ENCODE measurements at regions not wholly inside any gene's neighbourhood (a gene's known extent, or its start where the extent isn't known, plus 50 kb on each side); places are given as distances from the start of the nearest gene placed in this dataset.
"Not testable (repeated sequence)": the region's sequence is repeated elsewhere in the genome, so short reads cannot be mapped to it uniquely, and the experiment has no call there.

DNA sequence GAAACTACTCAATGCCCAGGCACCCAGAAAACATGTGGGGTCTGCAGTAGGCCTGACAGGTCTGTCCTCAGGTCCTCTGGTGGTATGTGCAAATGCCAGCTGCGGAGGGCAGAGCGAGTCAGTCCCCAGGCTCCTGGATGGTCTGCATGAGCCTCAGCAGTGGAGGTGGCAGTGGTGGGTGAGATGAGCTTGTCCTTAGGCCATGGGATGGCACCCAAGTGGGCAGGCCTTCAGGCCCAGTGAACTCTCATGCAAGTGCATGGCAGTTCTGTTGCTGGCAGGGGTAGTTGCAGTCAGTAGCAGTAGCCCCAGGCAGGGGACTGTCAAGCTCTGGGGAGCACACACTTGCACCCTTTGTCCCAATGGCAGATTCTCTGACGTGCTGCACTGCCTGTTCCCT, 106.3 kb upstream of the ANXA10 start:
- Histone ChIP-seq H3K9me3 (ENCODE audit: low read length) (no peaks in the 10 kb centered on the region), H2AFZ (ENCODE audit: low read length) (no peak overlapping the region), H3K27ac (ENCODE audit: low read depth, low read length, poor library complexity, severe bottlenecking) (no peak overlapping the region), H3K79me2 (ENCODE audit: insufficient read depth, low read length) (no peaks in the 10 kb centered on the region), H3K4me3 (ENCODE audit: low read depth, low read length, poor library complexity, severe bottlenecking) (no peak overlapping the region), H3K9ac (ENCODE audit: low read length) (no peak overlapping the region), H3K4me1 (ENCODE audit: insufficient read depth, low read length, severe bottlenecking) (no peaks in the 10 kb centered on the region), H4K20me1 (ENCODE audit: insufficient read depth, low read length) (no peaks in the 10 kb centered on the region), H3F3A (ENCODE audit: insufficient read depth, low read length) (no peaks in the 10 kb centered on the region), H3K36me3 (ENCODE audit: insufficient read depth, low read length) (no peaks in the 10 kb centered on the region), H3K4me2 (ENCODE audit: low read length) (no peak overlapping the region), H3K9me2 (ENCODE audit: low read depth, low read length) (no peaks in the 10 kb centered on the region), H3K27me3 (ENCODE audit: insufficient read depth, low read length) (no peaks in the 10 kb centered on the region)
- TF ChIP-seq, protein P1, sequence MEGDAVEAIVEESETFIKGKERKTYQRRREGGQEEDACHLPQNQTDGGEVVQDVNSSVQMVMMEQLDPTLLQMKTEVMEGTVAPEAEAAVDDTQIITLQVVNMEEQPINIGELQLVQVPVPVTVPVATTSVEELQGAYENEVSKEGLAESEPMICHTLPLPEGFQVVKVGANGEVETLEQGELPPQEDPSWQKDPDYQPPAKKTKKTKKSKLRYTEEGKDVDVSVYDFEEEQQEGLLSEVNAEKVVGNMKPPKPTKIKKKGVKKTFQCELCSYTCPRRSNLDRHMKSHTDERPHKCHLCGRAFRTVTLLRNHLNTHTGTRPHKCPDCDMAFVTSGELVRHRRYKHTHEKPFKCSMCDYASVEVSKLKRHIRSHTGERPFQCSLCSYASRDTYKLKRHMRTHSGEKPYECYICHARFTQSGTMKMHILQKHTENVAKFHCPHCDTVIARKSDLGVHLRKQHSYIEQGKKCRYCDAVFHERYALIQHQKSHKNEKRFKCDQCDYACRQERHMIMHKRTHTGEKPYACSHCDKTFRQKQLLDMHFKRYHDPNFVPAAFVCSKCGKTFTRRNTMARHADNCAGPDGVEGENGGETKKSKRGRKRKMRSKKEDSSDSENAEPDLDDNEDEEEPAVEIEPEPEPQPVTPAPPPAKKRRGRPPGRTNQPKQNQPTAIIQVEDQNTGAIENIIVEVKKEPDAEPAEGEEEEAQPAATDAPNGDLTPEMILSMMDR (IDR thresholded peaks at IDR 0.05; ENCODE audit: low read length): no peak
- TF ChIP-seq EZH2 (IDR thresholded peaks at IDR 0.05; ENCODE audit: borderline replicate concordance, low read length): no peak

DNA sequence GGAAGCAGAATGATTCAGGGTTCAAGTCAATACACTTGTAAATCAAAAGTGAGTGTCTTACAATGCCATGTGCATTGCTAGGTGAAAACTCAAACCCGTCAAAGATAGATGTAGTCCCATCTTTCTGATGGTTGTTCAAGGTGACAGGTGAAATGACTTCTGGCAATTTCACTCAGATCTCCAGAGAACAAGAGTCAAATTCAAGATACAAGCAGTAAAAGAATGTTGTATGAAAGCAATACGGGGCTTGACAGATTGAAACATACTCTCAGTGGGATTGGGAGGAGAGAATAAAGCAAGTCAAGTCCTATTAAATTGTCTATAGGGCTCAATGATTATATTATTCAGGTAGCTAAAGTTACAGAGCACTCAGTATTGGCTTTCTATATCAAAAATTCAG, 105.1 kb upstream of the ANXA10 start:
- no peak overlapping the region for H3K4me3 ChIP-seq (ENCODE audit: low read depth, low read length, poor library complexity, severe bottlenecking)
- TF ChIP-seq, protein P1 (IDR thresholded peaks at IDR 0.05; ENCODE audit: low read length): no peak
- TF ChIP-seq EZH2 (IDR thresholded peaks at IDR 0.05; ENCODE audit: borderline replicate concordance, low read length): no peak
- no peak overlapping the region for H3K4me2 ChIP-seq (ENCODE audit: low read length)
- H2AFZ ChIP-seq (ENCODE audit: low read length): no peak overlapping the region
- no peaks in the 10 kb centered on the region for H3K9me2 ChIP-seq (ENCODE audit: low read depth, low read length)
- no peaks in the 10 kb centered on the region for H3F3A ChIP-seq (ENCODE audit: insufficient read depth, low read length)
- no peaks in the 10 kb centered on the region for H3K36me3 ChIP-seq (ENCODE audit: insufficient read depth, low read length)
- H4K20me1 ChIP-seq (ENCODE audit: insufficient read depth, low read length): no peaks in the 10 kb centered on the region
- H3K27me3 ChIP-seq (ENCODE audit: insufficient read depth, low read length): no peaks in the 10 kb centered on the region
- H3K79me2 ChIP-seq (ENCODE audit: insufficient read depth, low read length): no peaks in the 10 kb centered on the region
- no peaks in the 10 kb centered on the region for H3K4me1 ChIP-seq (ENCODE audit: insufficient read depth, low read length, severe bottlenecking)
- no peak overlapping the region for H3K9ac ChIP-seq (ENCODE audit: low read length)
- H3K9me3 ChIP-seq (ENCODE audit: low read length): no peaks in the 10 kb centered on the region
- H3K27ac ChIP-seq (ENCODE audit: low read depth, low read length, poor library complexity, severe bottlenecking): no peak overlapping the region

DNA sequence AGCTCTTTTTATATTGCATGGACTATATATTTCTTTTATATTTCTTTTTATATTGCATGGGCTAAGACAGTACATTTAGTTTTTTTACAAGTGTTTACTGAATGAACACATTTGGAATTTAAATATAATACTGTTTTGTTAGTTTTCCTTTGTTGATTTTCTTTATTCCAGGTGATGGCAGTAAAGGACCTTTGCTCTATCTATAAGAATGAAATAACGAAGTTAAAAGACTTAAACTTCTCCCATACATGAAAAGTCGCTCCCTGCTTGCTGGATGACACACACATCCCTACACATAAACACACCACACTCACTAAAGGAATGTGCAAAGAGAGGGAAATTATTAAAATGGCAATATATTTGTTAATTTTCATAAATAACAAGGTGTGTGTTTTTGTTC, 102.5 kb upstream of the ANXA10 start:
- Histone ChIP-seq H3K9me2 (ENCODE audit: low read depth, low read length) (no peaks in the 10 kb centered on the region), H3K9me3 (ENCODE audit: low read length) (no peaks in the 10 kb centered on the region), H3F3A (ENCODE audit: insufficient read depth, low read length) (no peaks in the 10 kb centered on the region), H3K27me3 (ENCODE audit: insufficient read depth, low read length) (no peaks in the 10 kb centered on the region), H3K36me3 (ENCODE audit: insufficient read depth, low read length) (no peaks in the 10 kb centered on the region), H4K20me1 (ENCODE audit: insufficient read depth, low read length) (no peaks in the 10 kb centered on the region), H3K4me1 (ENCODE audit: insufficient read depth, low read length, severe bottlenecking) (no peaks in the 10 kb centered on the region), H3K79me2 (ENCODE audit: insufficient read depth, low read length) (no peaks in the 10 kb centered on the region), H3K9ac (ENCODE audit: low read length) (no peak overlapping the region), H3K4me2 (ENCODE audit: low read length) (no peak overlapping the region), H2AFZ (ENCODE audit: low read length) (no peak overlapping the region), H3K27ac (ENCODE audit: low read depth, low read length, poor library complexity, severe bottlenecking) (no peak overlapping the region), H3K4me3 (ENCODE audit: low read depth, low read length, poor library complexity, severe bottlenecking) (no peak overlapping the region)
- TF ChIP-seq, protein P1 (IDR thresholded peaks at IDR 0.05; ENCODE audit: low read length): no peak
- no peak for TF ChIP-seq EZH2 (IDR thresholded peaks at IDR 0.05; ENCODE audit: borderline replicate concordance, low read length)

DNA sequence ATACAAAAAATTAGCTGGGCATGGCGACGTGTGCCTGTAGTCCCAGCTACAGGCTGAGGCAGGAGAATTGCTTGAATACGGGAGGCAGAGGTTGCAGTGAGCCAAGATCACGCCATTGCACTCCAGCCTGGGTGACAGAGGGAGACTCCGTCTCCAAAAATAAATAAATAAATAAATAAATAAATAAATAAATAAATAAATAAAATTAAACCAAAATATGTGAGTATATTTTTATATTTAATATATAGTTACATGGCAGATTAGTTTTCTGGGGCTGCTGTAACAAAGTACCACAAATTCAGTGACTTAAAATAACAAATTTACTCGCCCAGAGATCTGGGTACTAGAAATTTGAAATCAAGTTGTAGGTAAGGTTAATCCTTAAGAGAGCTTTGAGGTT, 84.2 kb upstream of the ANXA10 start:
- not testable (repeated sequence) for H3K4me1 ChIP-seq (ENCODE audit: insufficient read depth, low read length, severe bottlenecking); H3K79me2 ChIP-seq (ENCODE audit: insufficient read depth, low read length); H3K9me3 ChIP-seq (ENCODE audit: low read length); H3K9me2 ChIP-seq (ENCODE audit: low read depth, low read length); H3F3A ChIP-seq (ENCODE audit: insufficient read depth, low read length); H3K27me3 ChIP-seq (ENCODE audit: insufficient read depth, low read length); H3K9ac ChIP-seq (ENCODE audit: low read length); H3K36me3 ChIP-seq (ENCODE audit: insufficient read depth, low read length); H2AFZ ChIP-seq (ENCODE audit: low read length); H3K27ac ChIP-seq (ENCODE audit: low read depth, low read length, poor library complexity, severe bottlenecking); H3K4me3 ChIP-seq (ENCODE audit: low read depth, low read length, poor library complexity, severe bottlenecking); H3K4me2 ChIP-seq (ENCODE audit: low read length); H4K20me1 ChIP-seq (ENCODE audit: insufficient read depth, low read length)
